NK-92 (cell line): ENCODE measurements at regions not wholly inside any gene's neighbourhood (a gene's known extent, or its start where the extent isn't known, plus 50 kb on each side); places are given as distances from the start of the nearest gene placed in this dataset.

Source experiments
- DNase-seq: peaks from one replicate; lab custom pipeline; 2025; ENCODE audit not compliant: unreplicated experiment; lab: John Stamatoyannopoulos, UW

DNA sequence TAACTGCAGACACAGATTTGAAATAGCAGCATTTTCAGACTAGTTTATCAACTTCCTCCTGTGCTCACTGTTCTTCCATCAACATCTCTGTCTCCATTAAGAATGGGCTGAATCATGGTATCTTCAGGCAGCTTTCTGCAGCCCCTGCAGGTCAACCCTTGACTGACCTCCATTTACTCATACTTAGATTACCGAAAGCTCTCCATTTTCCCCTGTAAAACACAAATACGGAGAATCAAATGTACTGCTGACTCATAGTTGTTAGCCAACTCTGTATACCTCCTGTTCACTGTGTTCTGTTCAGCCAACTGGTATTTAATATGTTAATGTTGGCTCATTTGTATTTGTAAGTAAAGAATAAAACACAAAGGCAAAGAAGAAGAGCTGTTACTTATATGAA lies 364.0 kb downstream of the CASP12 start:
- no peak for DNase-seq

DNA sequence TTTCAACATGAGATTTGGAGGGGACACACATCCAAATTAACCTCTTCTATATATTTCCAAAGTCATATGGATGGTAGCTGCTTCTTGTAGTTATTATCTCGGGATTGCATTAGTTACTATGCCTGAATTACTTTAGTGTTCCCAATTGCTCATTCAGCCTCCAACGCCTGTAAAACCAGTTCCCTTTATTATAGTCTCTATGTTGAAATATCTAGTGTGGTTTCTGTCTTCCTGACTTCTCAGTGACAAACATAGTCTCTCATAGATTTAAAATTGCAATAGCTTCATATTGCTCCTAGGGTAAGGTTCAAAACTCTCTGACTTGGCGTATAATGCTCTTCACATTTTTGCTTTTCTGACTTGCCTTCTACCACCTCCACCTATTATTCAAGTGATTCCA lies 366.4 kb downstream of the CASP12 start:
- no peak for DNase-seq

DNA sequence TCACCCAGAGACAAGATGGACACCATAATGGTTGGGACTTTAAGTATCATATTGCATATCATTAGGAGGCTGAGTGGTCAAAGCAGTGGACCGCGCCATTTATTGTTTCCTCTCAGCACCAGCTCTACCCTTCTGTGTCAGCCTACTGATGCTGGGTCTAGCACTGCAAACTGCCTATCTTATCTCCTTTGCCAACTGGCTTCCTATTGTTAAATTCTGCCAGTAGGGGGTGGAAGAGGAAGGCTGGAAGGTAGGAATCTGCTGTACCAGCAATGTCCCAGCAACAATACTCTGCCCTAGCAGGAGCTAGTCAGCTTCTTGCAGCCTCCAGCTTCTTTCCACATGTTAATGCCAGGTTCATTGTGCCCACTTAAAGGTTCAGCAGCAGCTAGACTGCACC lies 367.1 kb upstream of the PDGFD start:
- DNase-seq, result no peak

DNA sequence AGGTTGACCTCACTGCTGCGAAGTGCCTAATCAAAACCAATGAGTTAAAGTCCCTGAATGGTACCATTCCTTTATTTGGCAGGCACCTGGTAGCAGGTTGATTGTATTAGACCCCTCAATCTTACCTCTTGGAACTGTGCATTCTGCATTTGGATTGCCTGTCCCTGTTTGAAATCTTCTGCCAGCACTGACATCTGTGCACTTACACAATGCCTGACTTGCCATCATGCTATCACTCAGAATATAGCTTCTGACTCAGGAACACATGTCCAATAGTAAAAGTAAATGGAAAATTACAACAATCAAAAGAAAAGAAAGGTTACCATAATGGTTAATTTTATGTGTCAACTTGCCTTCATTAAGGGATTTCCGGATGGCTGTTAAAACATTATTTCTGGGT lies 366.0 kb upstream of the PDGFD start:
- no peak for DNase-seq

DNA sequence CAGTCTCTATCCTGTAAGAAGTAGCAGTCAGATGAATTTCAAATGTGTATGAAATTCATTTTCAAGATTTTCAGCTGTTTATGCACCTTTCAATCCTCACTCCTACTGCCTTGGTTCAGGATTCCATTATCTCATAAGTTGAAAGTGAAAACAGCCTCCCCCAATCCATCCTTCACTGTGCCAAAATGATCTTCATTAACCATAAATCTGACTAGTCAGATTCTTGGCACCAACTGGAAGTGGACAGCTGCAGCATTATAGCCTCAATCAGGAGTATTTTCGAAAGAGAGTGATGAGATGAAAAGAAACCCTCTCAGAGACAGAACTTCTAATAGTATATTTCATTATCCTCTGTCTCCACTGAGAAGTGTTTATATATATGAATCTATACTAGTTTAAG lies 365.3 kb upstream of the PDGFD start:
- DNase-seq, result no peak

DNA sequence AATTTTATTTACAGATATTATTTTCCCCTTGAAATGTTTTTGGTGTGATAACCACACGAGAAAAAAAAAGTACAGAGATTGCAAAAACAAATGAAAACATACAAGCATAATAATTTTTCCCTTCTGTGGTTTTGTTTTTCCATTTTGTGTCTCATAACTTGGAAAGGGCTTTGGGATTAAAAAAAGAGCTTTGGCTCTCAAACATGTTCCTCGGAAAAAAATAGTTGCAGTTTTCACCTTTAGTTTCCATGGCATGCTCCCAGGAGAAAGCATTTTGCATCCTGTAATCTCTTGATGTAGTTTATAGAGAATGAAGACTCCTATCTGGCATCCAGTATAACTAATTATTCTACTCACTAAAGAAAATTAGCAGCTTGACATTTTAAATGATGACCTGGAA lies 362.1 kb upstream of the PDGFD start:
- no peak for DNase-seq

DNA sequence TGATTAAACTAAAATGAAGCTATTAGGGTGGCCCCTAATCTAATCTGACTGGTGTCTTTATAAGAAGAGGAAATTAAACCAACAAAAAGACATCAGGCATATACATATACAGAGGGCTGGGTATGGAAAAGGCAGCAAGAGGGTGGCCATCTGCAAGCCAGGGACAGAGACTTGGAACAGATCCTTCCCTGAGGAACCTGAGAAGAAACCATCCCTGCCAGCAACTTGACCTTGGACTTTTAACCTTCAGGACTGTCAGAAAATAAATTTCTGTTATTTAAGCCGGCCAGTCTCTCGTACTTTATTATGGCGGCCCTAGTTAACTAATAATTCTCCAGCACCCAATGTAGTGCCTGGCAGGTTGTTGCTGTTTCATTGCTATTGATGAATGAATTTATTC lies 361.5 kb upstream of the PDGFD start:
- no peak for DNase-seq

DNA sequence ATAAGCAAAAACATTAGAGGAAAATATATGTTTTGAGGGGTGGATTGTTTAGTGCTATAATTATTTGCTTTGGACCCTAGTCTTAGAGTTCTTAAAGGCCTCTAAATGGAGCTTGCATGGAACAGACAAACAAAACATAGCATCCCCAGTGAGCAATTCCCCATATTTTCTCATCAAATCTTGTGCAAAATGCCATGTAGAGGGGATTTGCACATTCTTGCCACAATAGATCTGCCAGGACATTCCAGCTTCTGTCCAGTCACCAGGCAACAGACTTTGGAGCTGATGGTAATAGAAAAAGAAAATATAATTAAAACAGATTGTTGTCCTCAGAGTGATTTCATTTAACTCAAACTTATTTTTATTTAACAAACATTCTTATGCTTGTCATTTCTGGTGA lies 360.3 kb upstream of the PDGFD start:
- no peak for DNase-seq

DNA sequence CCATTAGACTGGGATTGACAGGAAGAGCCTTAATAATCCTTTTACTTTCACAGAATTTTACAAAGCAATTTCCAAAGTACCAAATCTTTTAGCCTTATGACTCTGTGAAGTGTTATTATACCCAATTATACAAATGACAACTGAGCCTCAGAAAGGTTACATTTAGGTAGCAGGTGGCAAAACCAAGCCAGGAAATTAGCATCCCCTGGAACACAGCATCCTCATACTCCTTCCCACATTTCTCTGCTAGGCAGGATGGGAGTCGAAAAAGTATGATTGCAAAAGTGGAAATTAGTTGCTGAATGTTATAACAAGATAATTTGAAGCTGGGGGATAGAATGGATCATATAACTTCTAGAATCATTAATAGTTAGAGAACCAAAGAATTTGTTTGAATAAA lies 359.7 kb upstream of the PDGFD start:
- DNase-seq, result no peak

DNA sequence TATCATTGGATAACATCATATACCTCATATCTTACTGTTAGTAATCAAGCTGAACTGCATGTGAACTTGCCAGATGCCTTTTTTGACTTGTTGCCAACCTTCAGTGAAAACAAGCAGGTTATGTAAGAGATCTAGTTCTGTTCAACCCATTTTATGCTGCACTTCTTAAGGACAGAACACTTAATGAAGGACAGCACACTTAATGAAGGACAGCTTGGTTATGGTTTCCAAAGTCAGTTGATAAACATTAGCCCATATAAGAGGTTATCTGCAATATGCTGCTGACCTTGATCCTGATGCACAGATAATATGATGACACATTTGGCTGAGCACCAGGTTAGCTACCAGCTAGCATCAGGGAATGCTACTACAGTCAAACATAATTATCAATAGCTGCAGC lies 358.7 kb upstream of the PDGFD start:
- DNase-seq, result no peak

DNA sequence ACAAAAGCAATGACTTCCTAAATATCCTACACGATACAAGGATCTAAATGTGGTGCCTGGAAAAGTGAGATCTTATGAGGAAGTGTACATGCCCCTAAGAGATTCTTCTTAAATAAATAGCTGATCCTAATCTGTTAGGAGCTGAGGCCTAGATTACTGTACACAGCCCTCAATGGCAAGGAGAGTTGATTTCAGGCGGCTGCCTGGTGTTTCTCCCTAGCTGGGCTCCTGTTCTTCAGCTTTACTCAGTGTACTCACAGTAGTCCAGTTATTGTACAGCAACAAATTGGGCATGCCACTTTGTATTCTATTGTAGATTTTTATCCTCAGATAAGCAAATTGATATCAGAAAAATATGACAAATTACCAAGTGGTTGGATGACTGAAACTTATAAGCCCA lies 358.2 kb upstream of the PDGFD start:
- DNase-seq, result no peak

DNA sequence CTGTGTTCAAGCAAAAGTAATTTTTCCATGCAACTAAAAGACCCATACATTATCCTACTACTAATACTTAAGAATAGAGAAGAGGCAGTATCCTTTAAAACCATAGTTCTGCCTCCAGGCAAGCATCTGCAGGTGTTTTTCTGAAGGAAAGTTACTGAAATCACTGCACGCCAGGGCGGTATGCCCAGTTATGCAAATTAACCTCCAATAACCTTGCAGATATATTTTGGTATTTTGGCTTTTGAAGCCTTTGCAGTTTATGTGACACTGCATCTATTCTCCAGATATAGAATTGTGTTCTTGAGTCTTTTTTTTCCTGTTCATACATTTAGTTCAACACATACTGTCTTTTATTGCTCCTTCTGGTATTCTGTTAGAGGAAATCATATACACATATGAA lies 346.2 kb upstream of the PDGFD start:
- DNase-seq, result no peak

DNA sequence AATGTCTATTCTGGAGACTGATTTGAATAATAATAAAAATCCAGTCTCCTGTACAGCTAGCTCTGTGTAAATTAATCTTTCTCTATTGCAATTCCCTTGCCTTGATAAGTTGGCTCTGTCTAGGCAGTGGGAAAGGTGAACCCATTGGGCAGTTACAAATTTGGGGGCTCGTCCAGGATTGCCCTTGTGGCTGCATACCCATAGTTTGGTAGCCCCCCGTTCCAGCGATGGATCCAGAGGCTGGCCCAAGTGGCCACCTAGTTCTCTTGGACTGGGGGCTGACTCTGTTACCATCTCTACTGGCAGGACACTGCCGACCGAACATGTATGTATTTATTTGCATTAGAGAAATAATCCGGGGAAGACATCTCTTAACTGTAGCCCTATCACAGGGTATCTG lies 326.2 kb upstream of the PDGFD start:
- DNase-seq, result no peak

DNA sequence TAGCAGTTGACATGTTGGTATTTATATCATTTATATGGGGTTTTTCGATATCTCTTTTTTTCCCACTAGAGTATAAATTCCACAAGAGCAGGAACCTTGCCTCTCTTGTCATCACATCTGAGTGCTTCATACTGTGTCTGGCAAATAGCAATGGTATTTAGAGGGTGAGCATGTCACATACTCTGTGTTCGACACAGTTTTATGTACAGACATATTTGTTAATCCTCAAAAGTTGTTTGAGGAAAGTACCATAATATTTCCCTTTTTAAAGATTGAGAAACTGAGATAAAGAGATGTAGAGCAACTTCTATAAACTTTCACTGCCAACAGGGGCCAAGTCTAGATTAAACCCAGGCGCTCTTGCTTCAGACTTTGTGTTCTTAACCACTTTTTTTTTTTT lies 324.6 kb upstream of the PDGFD start:
- no peak for DNase-seq

DNA sequence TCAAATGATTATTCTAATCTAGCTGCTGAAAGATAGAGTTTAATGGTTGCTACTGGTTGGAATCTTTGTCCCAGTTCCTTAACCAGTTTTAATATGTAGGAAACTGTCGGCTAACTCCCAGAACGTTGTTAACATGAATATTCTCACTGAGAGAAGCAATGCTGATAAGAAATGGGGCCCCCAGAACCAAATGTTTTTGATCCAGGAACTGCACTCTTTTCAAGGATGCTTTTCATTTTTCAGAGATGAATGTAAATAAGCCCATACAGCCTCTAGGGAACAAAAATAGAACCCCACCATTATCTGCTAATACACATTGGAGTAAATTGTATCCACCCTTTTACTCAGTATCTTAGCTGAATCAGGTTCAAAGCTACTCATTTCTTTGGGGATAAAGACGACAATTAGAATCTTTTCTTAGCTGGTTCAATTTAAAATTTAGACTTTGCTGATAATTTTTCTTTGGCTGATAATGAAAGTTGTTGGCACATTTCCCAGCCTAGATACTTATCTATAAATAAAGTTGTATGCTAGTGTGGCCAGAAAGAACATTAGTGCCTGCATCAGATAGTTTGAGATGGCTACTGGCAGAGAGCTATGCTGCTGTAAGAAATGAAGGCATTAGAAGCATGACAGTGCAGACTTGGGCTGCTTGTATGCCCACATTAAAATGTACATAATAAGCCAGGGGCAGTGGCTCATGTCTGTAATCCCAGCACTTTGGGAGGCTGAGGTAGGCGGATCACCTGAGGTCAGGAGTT lies 323.3 kb upstream of the PDGFD start:
- no peak for DNase-seq

DNA sequence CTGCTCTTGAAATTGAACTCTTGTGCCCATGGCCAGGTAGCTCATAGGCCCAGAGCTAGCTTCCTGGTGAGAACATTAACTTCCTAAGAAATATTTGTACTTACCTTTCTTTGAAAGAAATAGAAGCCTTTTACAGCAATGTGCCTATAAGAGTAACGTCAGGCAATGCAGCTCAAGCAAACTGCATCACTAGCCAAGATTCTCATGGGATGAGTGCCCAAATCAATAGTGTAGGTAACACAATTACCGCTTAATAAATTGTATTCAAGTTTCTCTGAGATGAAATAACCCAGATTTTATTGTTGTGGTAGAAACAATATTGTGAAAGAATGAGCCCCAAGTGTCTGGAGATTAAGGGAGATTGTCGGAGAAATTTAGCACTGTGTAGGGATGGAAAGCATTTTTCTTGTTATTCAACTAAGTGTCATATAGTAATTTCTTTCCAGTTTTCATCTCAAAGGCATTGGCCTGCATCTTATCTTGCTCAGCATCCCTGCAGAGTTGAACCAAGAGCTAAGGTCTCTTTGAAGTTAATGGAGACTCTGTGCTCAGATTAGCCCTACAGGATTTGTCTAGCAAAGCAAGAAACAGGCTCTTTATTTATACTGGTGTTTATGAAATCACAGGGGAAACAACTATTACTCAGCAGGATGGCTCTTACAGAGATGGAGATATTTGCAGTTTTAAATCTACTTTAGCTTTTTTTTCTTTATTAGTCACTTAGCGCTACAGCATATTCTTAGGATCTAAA lies 321.0 kb upstream of the PDGFD start:
- DNase-seq, result no peak

DNA sequence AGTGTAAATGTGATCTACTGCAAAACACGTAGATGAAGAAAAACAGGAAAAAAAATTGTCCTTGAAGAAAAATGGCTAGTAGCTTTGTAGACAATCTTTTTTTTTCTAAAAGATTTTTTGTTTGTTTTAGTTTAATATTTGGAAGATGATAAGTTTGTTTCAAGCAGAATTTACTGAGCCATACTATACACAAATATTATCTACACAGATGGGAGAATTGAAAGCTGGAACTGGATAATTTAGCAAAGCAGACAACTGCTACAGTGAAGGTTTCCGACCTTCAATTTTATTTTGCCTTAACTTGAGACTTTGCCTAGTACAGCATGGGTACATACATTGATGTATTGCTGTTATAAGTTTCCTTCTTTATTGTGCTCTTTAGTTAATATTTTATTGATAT lies 313.0 kb upstream of the PDGFD start:
- no peak for DNase-seq

DNA sequence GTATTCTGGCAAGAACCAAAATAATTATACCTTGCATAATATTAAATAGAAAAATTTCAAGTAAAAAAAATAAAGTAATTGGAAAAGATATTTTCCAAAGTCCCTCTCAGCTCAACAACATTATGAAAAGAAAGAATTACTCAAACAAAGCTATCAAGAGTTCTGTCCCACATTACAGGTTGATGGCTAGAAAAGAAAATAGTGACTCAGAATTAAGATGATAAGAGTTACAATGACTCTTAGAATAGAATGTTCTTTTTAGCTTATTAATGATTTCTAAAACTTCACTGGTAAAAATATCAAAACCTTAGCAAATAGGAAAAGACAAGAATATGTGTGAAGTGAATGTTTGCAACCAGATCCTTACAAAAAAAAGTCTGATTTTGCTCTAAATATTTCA lies 312.5 kb upstream of the PDGFD start:
- DNase-seq, result no peak

DNA sequence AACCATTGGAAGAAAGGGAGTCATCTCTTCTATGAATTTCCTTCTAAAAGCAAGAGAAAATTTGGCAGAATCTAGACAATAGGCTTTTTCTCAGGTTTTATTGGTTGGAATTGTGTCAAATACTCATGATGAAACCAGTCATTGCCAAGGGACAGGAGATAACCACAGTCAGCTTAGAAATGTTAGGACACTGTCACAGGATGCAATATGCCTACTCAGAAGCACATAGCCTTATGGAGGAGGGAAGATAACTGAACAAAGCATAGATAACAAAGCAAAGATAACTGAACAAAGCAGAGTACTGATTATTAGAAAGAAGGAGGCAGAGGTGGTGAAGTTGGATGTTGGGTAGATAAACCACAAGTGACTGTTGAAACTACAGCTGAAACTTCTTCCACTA lies 303.5 kb upstream of the PDGFD start:
- DNase-seq, result no peak

DNA sequence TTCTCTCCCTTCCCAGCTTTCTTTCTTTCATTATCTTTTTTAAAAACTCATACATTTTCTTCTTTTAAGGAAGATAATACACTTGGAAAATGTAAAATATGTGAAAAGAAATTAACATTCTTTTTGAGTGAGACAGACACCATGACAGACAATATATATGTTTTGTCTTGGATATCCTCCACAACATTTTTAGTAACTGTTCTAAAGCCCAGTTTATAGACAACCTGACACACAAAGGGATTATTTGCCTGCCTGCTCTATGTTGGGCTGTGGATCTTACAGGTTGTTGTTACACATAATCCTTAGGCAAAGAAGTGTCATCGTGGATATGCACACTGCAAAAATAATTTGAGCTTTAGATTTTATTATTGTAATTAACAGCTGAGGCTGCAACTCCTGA lies 301.4 kb upstream of the PDGFD start:
- DNase-seq, result no peak

DNA sequence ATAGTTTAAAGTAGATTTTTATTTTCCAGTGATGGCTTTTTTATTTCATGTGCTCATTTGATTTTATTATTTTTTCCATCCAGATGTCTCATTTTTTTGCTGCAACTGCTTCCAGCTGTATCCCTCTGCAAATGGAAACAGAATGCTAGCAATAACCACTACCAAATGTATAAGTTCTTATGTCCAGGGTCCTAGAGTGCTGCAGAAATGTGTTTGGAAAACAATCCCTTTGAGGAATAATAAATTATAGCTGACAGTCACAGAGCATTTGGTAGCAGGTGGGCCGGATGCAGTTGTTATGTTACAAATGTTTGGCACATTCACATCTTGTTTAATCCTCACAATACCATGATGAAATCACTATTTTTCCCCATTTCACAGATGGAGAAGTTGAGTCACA lies 300.7 kb upstream of the PDGFD start:
- no peak for DNase-seq

DNA sequence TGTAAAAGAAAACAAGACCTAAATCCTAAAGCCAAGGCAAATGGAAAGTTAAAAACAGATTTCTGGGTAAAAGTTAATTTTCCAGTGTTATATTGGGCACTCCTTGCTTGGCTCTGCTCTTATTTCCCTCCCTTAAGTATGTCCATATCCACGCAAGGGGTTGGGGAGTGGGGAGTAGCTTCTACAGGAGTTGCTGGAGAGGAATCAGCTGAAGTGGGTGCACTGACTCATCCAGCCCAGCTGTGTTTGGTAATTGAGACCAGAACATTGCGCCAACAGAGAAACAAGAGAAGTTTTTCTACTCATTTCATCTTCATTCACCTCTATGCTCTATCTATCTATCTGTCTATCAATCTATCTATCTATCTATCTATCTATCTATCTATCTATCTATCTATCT lies 298.4 kb upstream of the PDGFD start:
- DNase-seq, result no peak
